ENCODE measurements at regions not wholly inside any gene's neighbourhood (a gene's known extent, or its start where the extent isn't known, plus 50 kb on each side); places are given as distances from the start of the nearest gene placed in this dataset.
"Not testable (repeated sequence)": the region's sequence is repeated elsewhere in the genome, so short reads cannot be mapped to it uniquely, and the experiment has no call there.

GRCh38 chr9:62874745-62875599 is 1685.1 kb downstream of the SPATA31A7 start:
- DNase-seq (ENCODE audit: low read depth): not testable (repeated sequence)

DNA sequence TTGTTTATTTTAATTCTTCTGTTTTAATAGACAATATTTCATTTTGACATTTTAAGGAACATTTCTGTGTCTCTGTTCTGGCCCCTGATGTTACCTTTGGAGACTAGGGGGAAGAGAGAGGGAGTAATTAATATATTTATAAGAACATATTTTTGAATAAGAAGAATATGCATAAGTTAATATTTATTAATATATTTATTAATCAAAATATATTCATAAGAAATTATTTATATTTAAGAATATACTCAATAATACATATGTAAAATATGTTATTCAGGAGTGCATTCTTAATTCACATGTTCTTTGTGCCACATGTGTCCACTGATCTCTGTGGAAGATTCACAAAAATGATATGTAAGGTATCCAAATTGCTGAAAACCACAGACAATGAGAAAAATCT is 1687.7 kb downstream of the SPATA31A7 start:
- not testable (repeated sequence) for DNase-seq (ENCODE audit: low read depth)

DNA sequence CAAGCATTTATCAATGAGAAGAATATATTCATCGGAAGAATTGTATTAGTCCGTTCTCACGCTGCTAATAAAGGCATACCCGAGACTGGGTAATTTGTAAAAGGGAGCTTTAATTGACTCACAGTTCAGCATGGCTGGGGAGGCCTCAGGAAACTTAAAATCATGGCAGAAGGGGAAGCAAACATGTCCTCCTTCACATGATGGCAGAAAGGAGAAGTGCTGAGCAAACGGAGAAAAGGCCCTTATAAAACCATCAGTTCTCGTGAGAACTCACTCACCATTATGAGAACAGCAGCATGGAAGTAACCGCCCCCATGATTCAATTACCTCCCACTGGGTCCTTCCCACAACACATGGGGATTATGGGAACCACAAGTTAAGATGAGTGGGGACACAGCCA is 1688.2 kb downstream of the SPATA31A7 start:
- DNase-seq (ENCODE audit: low read depth): not testable (repeated sequence)

GRCh38 chr9:62880453-62880852 is 1690.6 kb downstream of the SPATA31A7 start:
- DNase-seq (ENCODE audit: low read depth): not testable (repeated sequence)

- DNase-seq (ENCODE audit: low read depth): not testable (repeated sequence)
Measured at GRCh38 chr9:62880971-62881370, 1691.1 kb downstream of the SPATA31A7 start.

- DNase-seq (ENCODE audit: low read depth): not testable (repeated sequence)
Measured at GRCh38 chr9:62881811-62882210, 1692.0 kb downstream of the SPATA31A7 start.

DNA sequence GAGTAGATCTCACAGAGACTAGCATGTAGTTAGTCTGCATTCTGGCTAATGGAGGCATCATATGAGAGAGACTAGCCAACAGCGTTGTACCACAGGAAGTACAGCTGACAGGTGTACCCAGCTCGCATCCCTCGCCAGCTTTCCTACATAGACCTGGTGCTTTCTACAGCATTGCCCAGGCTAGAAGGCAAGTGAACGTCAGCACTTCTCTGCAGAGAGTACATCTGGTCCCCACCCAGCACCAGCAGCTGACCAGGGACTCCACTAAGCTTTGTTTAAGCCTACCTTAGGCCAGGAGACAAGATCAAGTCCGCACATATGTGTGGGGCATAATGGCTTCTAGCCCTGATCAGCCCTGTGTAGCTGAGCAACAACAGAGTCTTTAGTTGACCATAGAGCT is 1692.9 kb downstream of the SPATA31A7 start:
- not testable (repeated sequence) for DNase-seq (ENCODE audit: low read depth)

GRCh38 chr9:62896692-62897091 is 1706.9 kb downstream of the SPATA31A7 start:
- DNase-seq (ENCODE audit: low read depth): not testable (repeated sequence)

DNA sequence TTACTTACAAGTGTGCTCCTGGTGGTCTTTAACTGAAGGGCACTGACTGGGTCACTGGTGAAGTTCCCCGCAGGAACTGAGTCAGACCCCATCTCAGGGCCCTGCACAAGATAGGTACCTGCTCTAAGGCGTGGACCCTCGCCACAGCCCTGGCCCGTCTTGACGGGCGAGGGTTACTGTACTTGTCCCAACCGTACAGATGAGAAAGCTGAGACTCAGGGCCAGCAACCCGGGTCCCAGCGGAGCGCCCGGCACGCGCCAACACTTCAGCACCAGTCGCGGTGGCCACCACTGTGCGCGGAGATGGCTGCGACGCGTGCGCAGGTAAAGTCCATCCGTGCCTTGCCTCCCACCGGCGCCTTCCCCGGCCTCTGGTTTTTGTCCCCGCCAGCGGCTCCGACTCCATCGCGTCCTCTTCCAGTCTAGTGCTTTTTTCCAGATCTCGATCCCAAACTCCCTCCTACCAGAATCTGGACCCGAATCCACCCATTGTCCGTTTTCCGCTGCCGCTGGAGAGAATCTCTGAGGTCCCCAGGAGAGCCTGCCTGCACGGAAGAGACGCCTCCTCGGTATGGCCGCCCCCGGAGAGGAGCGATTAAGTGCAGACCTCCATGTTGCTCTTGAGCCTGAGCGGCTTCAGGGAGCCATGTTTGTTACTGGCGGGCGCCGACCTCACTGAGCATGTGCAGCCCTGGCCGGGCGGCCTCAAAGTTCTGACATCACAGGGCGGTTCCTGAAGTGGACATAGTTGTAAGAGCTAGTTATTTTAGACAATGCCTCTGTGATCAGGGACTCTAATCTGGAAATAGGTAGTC is 1707.8 kb downstream of the SPATA31A7 start:
- peak; percentile 55 for DNase-seq (ENCODE audit: low read depth)

DNA sequence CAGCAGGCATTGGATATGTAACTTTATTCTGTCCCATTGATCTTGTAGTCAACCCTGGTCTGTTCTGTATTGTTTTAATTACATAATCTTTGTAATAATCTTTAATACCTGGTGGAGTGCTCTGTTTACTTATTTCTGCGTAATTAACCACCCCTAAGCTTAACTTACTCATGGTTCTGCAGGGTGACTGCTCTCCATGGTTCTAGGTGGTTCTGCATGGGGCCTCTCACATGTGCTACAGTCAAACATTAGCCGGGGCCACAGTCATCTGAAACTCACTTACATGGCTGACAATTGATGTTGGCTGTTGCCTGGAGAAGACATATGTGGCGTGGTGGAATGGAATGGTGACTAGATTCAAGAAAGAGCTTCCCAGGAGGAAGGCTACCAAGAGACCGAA is 1709.8 kb downstream of the SPATA31A7 start:
- DNase-seq (ENCODE audit: low read depth): not testable (repeated sequence)

GRCh38 chr9:62904061-62904460 is 1714.2 kb downstream of the SPATA31A7 start:
- not testable (repeated sequence) for DNase-seq (ENCODE audit: low read depth)

DNA sequence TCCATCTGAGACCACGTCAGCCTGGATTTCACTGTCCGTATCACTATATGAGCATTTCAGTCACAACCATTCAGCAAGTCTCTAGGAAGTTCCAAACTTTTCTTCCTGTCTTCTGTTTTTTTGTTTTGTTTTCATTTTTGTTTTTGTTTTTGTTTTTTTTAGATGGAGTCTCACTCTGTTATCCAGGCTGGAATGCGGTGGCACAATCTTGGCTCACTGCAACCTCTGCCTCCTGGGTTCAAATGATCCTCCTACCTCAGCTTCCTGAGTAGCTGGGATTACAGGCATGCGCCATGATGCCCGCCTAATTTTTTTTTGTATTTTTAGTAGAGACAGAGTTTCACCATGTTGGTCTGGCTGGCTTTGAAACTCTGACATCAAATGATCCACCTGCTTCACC is 1715.9 kb downstream of the SPATA31A7 start:
- DNase-seq (ENCODE audit: low read depth): not testable (repeated sequence)

DNA sequence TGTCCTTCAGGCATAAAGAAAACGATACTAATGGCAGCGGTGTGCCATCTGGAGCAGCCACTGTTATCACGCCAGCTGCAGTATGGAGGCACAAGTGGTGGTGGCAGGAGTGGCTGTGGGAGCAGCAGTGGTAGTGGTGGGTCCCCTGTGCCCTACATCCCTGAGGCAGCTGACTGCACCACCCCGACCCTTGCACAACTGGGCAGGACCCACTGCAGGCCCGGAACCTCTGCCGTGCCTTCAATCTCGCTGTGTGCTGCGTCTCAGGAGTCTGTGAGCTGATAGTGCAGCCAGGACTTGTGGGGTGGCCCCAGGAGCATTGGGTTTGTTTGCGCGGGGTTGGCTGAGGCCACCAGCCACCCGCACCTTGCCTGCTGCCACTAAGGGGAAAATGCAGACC is 1718.0 kb downstream of the SPATA31A7 start:
- not testable (repeated sequence) for DNase-seq (ENCODE audit: low read depth)

- not testable (repeated sequence) for DNase-seq (ENCODE audit: low read depth)
Measured at GRCh38 chr9:62908271-62908670, 1718.4 kb downstream of the SPATA31A7 start.

- DNase-seq (ENCODE audit: low read depth): not testable (repeated sequence)
Measured at GRCh38 chr9:62909447-62909846, 1719.6 kb downstream of the SPATA31A7 start.

GRCh38 chr9:62912278-62912677 is 1722.4 kb downstream of the SPATA31A7 start:
- not testable (repeated sequence) for DNase-seq (ENCODE audit: low read depth)

GRCh38 chr9:62915168-62915567 is 1725.3 kb downstream of the SPATA31A7 start:
- not testable (repeated sequence) for DNase-seq (ENCODE audit: low read depth)

- not testable (repeated sequence) for DNase-seq (ENCODE audit: low read depth)
Measured at GRCh38 chr9:62915661-62916060, 1725.8 kb downstream of the SPATA31A7 start.

DNA sequence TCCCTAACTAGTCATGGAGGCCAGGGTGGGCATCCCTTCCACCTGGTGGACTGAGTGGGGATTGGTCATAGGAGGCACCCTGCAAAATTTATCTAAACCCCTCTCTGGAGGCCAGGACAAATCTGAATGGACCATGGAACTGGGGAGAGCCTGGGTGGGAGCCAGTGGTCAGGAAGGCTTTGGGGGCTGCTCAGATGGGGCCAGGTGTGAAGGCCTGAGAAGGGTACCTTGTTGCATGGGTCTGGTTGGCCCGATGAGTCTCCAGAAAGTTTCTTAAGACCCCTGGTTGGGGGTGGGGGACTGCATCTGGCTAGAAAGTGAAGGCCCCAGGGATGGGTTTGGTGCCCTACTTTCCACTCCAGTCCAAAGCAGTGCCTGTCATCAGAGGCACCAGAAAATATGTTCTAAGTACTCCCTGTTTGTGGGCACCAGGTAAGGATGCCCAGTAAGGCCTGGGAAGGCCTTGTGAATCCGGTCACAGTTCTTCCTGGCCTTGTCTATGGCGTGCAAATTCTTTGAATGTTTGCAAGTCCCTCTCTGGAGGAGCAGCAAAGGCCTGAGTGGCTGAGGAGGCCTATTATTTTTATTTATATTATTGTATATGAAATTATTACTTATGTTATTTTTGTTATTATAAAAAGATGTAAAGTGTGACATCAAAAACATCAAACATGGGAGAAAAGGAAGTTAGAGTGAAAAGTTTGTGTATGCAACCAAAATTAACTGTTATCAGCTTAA is 1729.0 kb downstream of the SPATA31A7 start:
- not testable (repeated sequence) for DNase-seq (ENCODE audit: low read depth)

GRCh38 chr9:62931484-62931883 is 1741.6 kb downstream of the SPATA31A7 start:
- DNase-seq (ENCODE audit: low read depth): not testable (repeated sequence)

DNA sequence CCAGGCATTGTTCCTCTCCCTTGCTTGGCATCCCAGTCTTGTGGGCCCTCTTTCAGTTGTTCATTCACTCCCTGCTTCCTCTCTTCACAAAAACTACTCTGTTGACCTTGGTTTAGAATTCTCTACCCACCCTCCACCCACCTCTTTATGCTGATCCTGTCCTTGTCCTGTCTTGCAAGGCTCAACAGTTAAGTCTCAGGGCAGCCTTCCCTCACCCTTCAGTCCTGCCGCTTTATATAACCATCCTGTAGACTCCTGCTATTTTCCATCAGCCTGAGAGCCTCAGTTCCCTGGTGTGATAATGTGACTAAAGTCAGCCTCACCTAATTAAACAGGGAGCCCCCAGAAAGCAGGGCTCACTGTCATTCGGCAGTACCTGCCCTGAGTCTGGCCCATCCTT is 1763.0 kb downstream of the SPATA31A7 start:
- not testable (repeated sequence) for DNase-seq (ENCODE audit: low read depth)

All from T-helper 22 cell (primary cell).